MM.1S (cell line): ENCODE measurements at regions not wholly inside any gene's neighbourhood (a gene's known extent, or its start where the extent isn't known, plus 50 kb on each side); places are given as distances from the start of the nearest gene placed in this dataset.

Experiments used
- DNase-seq: peaks from one replicate; pipeline ENCODE4 v3.0.0-alpha.2; 2015
- H2AFZ ChIP-seq: fragments of 300-600 bp; sonication (generic); 2 replicates; pipeline ENCODE4 v1.6.0; 2016; ENCODE audit warnings: antibody characterized with exemption, low read length
- H3F3A ChIP-seq: fragments of 300-600 bp; sonication (generic); 2 replicates; pipeline ENCODE4 v1.6.1; 2016; ENCODE audit warnings: mild to moderate bottlenecking, antibody characterized with exemption, low read length, moderate library complexity, mixed read lengths; ENCODE audit not compliant: insufficient read depth
- H3K27ac ChIP-seq: fragments of 300-600 bp; sonication (generic); 2 replicates; pipeline ENCODE4 v1.5.1; 2016; ENCODE audit warnings: mild to moderate bottlenecking, low read length
- H3K27me3 ChIP-seq: fragments of 300-600 bp; sonication (generic); replicated peaks from 2 replicates; pipeline ENCODE4 v1.6.0; 2016; ENCODE audit warnings: low read length; ENCODE audit not compliant: insufficient read depth
- H3K36me3 ChIP-seq: fragments of 300-600 bp; sonication (generic); replicated peaks from 2 replicates; pipeline ENCODE4 v1.6.1; 2016; ENCODE audit warnings: mild to moderate bottlenecking, low read length, mixed read lengths; ENCODE audit not compliant: insufficient read depth
- H3K4me1 ChIP-seq: fragments of 300-600 bp; sonication (generic); 2 replicates; pipeline ENCODE4 v1.6.1; 2016; ENCODE audit warnings: low read length, mixed read lengths
- H3K4me2 ChIP-seq: fragments of 300-600 bp; sonication (generic); 2 replicates; pipeline ENCODE4 v1.6.0; 2016; ENCODE audit warnings: low read depth, low read length
- H3K4me3 ChIP-seq: fragments of 300-600 bp; sonication (generic); 2 replicates; pipeline ENCODE4 v1.5.1; 2016; ENCODE audit warnings: low read length, mixed read lengths
- H3K79me2 ChIP-seq: fragments of 300-600 bp; sonication (generic); 2 replicates; pipeline ENCODE4 v1.6.1; 2016; ENCODE audit warnings: mixed run types, low read length, mixed read lengths
- H3K9ac ChIP-seq: fragments of 300-600 bp; sonication (generic); 2 replicates; pipeline ENCODE4 v1.6.1; 2016; ENCODE audit warnings: low read length, mixed read lengths
- H3K9me2 ChIP-seq: fragments of 300-600 bp; sonication (generic); replicated peaks from 2 replicates; pipeline ENCODE4 v1.6.1; 2016; ENCODE audit warnings: mild to moderate bottlenecking, low read length, mixed read lengths; ENCODE audit not compliant: insufficient read depth
- H3K9me3 ChIP-seq: fragments of 300-600 bp; sonication (generic); replicated peaks from 2 replicates; pipeline ENCODE4 v1.6.1; 2016; ENCODE audit warnings: mild to moderate bottlenecking, low read length, mixed read lengths; ENCODE audit not compliant: insufficient read depth
- H4K20me1 ChIP-seq: fragments of 300-600 bp; sonication (generic); 2 replicates; pipeline ENCODE4 v1.6.1; 2016; ENCODE audit warnings: mild to moderate bottlenecking, low read length, moderate library complexity, mixed read lengths; ENCODE audit not compliant: insufficient read depth
- EZH2 ChIP-seq: fragments of 300-600 bp; sonication (generic); optimal IDR thresholded peaks from 2 replicates; pipeline ENCODE3; 2017; ENCODE audit warnings: low read depth, mild to moderate bottlenecking, antibody characterized with exemption, low read length, mixed read lengths
- EZH2phosphoT487 ChIP-seq: fragments of 300-600 bp; sonication (generic); IDR thresholded peaks from 2 replicates; pipeline ENCODE4 v1.6.1; 2018; ENCODE audit warnings: antibody characterized with exemption, low read length
- TF ChIP-seq, protein P1 (sequence below): fragments of 300-600 bp; sonication (generic); IDR thresholded peaks from 2 replicates; pipeline ENCODE4 v1.5.1; 2016; ENCODE audit warnings: antibody characterized with exemption, low read length, mixed read lengths

- no peak for DNase-seq
- H3K79me2 ChIP-seq, result no peaks in the 10 kb centered on the region
- no peaks in the 10 kb centered on the region for H4K20me1 ChIP-seq
- TF ChIP-seq, protein P1, sequence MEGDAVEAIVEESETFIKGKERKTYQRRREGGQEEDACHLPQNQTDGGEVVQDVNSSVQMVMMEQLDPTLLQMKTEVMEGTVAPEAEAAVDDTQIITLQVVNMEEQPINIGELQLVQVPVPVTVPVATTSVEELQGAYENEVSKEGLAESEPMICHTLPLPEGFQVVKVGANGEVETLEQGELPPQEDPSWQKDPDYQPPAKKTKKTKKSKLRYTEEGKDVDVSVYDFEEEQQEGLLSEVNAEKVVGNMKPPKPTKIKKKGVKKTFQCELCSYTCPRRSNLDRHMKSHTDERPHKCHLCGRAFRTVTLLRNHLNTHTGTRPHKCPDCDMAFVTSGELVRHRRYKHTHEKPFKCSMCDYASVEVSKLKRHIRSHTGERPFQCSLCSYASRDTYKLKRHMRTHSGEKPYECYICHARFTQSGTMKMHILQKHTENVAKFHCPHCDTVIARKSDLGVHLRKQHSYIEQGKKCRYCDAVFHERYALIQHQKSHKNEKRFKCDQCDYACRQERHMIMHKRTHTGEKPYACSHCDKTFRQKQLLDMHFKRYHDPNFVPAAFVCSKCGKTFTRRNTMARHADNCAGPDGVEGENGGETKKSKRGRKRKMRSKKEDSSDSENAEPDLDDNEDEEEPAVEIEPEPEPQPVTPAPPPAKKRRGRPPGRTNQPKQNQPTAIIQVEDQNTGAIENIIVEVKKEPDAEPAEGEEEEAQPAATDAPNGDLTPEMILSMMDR, result no peak
- no peak overlapping the region for H2AFZ ChIP-seq
- H3K27ac ChIP-seq, result no peak overlapping the region
- H3K4me2 ChIP-seq, result no peak overlapping the region
- peaks cover 16% of the 10 kb centered on the region; the same call in 1 of the 2 replicates for H3K4me1 ChIP-seq
- H3K36me3 ChIP-seq, result no peaks in the 10 kb centered on the region
- no peaks in the 10 kb centered on the region for H3K27me3 ChIP-seq
- no peak overlapping the region for H3K4me3 ChIP-seq
- no peak overlapping the region for H3K9ac ChIP-seq
- no peaks in the 10 kb centered on the region for H3K9me2 ChIP-seq
- no peaks in the 10 kb centered on the region for H3K9me3 ChIP-seq
- no peaks in the 10 kb centered on the region for H3F3A ChIP-seq
Observed at GRCh38 chr18:54004828-54005227, 219.6 kb downstream of the MBD2 start.

DNA sequence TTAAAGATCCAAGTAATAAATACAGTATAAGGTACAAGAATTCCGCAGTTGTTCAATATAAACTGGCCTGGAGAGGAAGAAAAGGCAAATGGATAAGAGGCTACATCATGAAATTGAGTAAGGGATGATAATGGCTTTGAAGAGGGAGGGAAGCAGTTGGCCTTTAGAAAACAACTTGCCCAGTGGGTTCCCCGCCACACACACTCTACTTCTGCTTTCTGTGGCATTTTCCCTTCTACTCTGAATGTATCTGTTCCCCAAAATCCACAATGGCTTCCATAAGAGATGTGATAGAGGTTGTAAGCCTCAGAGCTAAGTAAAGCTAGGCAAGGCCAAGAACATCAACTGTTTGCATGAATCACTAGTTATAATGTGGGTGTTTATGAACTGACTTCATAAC is 221.3 kb downstream of the MBD2 start:
- Histone ChIP-seq H3F3A (no peaks in the 10 kb centered on the region), H3K9me2 (no peaks in the 10 kb centered on the region), H3K79me2 (no peaks in the 10 kb centered on the region), H3K9me3 (no peaks in the 10 kb centered on the region), H3K36me3 (no peaks in the 10 kb centered on the region), H2AFZ (no peak overlapping the region), H3K4me1 (peaks cover 13% of the 10 kb centered on the region; the same call in 1 of the 2 replicates), H3K9ac (no peak overlapping the region), H3K27me3 (no peaks in the 10 kb centered on the region), H3K4me3 (no peak overlapping the region), H3K27ac (no peak overlapping the region), H4K20me1 (no peaks in the 10 kb centered on the region), H3K4me2 (peak overlapping the region; percentile 5; the same call in 1 of the 2 replicates)
- no peak for DNase-seq
- no peak for TF ChIP-seq EZH2phosphoT487
- no peak for TF ChIP-seq EZH2
- TF ChIP-seq, protein P1, result no peak

DNA sequence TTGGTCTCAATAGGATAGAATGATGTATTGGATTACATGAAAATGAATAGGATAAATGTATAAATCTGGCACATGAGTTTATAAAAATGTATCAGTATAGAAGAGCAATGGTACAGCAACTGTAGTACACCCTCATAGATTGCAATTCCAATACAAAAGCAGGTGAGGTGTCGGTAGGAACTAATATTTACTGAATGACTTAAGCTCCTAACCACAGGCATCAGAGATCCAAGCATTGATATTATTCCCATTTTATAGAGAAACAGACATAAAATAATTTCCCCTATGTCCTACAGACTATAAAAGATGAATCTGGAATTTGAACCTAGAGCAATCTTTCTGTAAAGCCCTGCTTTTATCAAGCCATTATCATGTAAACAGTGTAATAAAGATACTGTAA is 227.4 kb downstream of the MBD2 start:
- H3K9ac ChIP-seq, result no peak overlapping the region
- no peaks in the 10 kb centered on the region for H3K9me2 ChIP-seq
- H2AFZ ChIP-seq, result no peak overlapping the region
- no peaks in the 10 kb centered on the region for H3K27me3 ChIP-seq
- H3F3A ChIP-seq, result no peaks in the 10 kb centered on the region
- no peak overlapping the region for H3K4me3 ChIP-seq
- TF ChIP-seq EZH2phosphoT487, result no peak
- TF ChIP-seq, protein P1, result no peak
- TF ChIP-seq EZH2, result no peak
- no peaks in the 10 kb centered on the region for H3K79me2 ChIP-seq
- H3K36me3 ChIP-seq, result no peaks in the 10 kb centered on the region
- H3K27ac ChIP-seq, result no peak overlapping the region
- no peak overlapping the region for H3K4me2 ChIP-seq
- H3K9me3 ChIP-seq, result no peaks in the 10 kb centered on the region
- no peaks in the 10 kb centered on the region for H4K20me1 ChIP-seq
- H3K4me1 ChIP-seq, result no peaks in the 10 kb centered on the region
- DNase-seq, result no peak
